ENCODE measurements at regions not wholly inside any gene's neighbourhood (a gene's known extent, or its start where the extent isn't known, plus 50 kb on each side); places are given as distances from the start of the nearest gene placed in this dataset.

DNA sequence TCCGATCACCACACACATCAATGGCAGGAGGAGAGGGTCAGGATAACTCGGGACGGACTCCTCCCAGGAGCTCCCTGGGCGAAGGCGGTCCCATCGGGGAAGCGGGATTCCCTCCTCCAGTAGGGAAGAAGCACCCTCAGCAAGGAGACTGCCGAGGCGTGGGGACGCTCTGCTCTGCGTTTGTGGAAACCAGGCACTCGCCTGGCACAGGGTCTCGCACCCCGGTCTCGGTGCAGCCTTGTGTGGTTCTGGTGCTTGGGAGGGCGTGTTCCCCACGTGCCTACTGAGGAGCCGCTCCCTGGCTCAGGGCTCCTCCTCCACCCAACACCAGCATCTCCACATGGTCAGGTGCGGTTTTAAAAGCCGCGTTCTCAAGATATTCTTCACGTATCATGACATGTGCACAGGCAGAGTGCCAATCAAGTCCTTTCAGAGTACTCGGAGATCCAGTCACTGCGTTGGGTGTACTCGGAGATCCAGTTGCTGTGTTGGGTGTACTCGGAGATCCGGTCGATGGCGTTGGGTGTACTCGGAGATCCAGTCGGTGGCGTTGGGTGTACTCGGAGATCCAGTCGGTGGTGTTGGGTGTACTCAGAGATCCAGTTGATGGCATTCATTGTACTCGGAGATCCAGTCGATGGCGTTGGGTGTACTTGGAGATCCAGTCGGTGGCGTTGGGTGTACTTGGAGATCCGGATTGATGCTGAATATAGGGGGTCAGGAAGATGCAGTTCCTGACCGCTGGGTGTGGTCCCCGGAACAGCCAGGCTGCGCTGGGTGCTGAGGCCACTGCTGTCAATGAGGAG, 117.5 kb downstream of the RTP5 start:
- H3K4me3 Mint-ChIP-seq, result no peak overlapping the region
- peaks cover 18% of the 10 kb centered on the region for H3K4me1 ChIP-seq (ENCODE audit: insufficient read depth, low read length)
- H3K27me3 Mint-ChIP-seq, result no peaks in the 10 kb centered on the region
- DNase-seq, result peak in 2 of 14 experiments; percentile 15 to 43
- no peak overlapping the region for H3K27ac Mint-ChIP-seq
- H3K27me3 ChIP-seq (ENCODE audit: control insufficient read depth in 1 of 2, insufficient read depth in 2 of 2, low read length in 2 of 2), result no peaks in the 10 kb centered on the region
- H3K9me3 ChIP-seq (ENCODE audit: control insufficient read depth in 1 of 2, insufficient read depth in 1 of 2, low read length in 2 of 2), result peaks cover 0 to 16% of the 10 kb centered on the region in 2 experiments
- intact Hi-C loops (cut with DNase I, micrococcal nuclease), result no loop called here
- H3K4me3 ChIP-seq (ENCODE audit: low read length), result no peak overlapping the region
- ChIA-PET POLR2A (no interaction called here), CTCF (no interaction called here)
- ATAC-seq (ENCODE audit: poor library complexity), result no peak
- H3K27ac ChIP-seq (ENCODE audit: low read depth in 1 of 2, low read length in 2 of 2), result no peak overlapping the region
- H3K9me3 Mint-ChIP-seq, result no peaks in the 10 kb centered on the region
- TF ChIP-seq, protein P1, sequence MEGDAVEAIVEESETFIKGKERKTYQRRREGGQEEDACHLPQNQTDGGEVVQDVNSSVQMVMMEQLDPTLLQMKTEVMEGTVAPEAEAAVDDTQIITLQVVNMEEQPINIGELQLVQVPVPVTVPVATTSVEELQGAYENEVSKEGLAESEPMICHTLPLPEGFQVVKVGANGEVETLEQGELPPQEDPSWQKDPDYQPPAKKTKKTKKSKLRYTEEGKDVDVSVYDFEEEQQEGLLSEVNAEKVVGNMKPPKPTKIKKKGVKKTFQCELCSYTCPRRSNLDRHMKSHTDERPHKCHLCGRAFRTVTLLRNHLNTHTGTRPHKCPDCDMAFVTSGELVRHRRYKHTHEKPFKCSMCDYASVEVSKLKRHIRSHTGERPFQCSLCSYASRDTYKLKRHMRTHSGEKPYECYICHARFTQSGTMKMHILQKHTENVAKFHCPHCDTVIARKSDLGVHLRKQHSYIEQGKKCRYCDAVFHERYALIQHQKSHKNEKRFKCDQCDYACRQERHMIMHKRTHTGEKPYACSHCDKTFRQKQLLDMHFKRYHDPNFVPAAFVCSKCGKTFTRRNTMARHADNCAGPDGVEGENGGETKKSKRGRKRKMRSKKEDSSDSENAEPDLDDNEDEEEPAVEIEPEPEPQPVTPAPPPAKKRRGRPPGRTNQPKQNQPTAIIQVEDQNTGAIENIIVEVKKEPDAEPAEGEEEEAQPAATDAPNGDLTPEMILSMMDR (IDR thresholded peaks at IDR 0.05), result no peak
- no peaks in the 10 kb centered on the region for H3K36me3 Mint-ChIP-seq (ENCODE audit: low read depth)
- no peaks in the 10 kb centered on the region for H3K36me3 ChIP-seq (ENCODE audit: insufficient read depth, low read length)
- peaks cover 18% of the 10 kb centered on the region for H3K4me1 Mint-ChIP-seq (ENCODE audit: low read depth)

GRCh38 chr2:241987726-241988125, 118.2 kb downstream of the RTP5 start:
- H3K36me3 ChIP-seq (ENCODE audit: insufficient read depth, low read length), result no peaks in the 10 kb centered on the region
- ChIA-PET CTCF (no interaction called here), POLR2A (no interaction called here)
- no peaks in the 10 kb centered on the region for H3K36me3 Mint-ChIP-seq (ENCODE audit: low read depth)
- no peak overlapping the region for H3K4me3 ChIP-seq (ENCODE audit: low read length)
- TF ChIP-seq, protein P1 (IDR thresholded peaks at IDR 0.05), result no peak
- no peak overlapping the region for H3K27ac Mint-ChIP-seq
- intact Hi-C loops (cut with DNase I, micrococcal nuclease), result no loop called here
- no peak overlapping the region for H3K4me3 Mint-ChIP-seq
- no peaks in the 10 kb centered on the region for H3K9me3 Mint-ChIP-seq
- no peak overlapping the region for H3K27ac ChIP-seq (ENCODE audit: low read depth in 1 of 2, low read length in 2 of 2)
- ATAC-seq (ENCODE audit: poor library complexity) (no peak), DNase-seq (no peak)
- peaks cover 0 to 16% of the 10 kb centered on the region in 2 experiments for H3K9me3 ChIP-seq (ENCODE audit: control insufficient read depth in 1 of 2, insufficient read depth in 1 of 2, low read length in 2 of 2)
- H3K27me3 Mint-ChIP-seq, result no peaks in the 10 kb centered on the region
- no peaks in the 10 kb centered on the region for H3K27me3 ChIP-seq (ENCODE audit: control insufficient read depth in 1 of 2, insufficient read depth in 2 of 2, low read length in 2 of 2)
- peaks cover 18% of the 10 kb centered on the region for H3K4me1 Mint-ChIP-seq (ENCODE audit: low read depth)
- peaks cover 18% of the 10 kb centered on the region for H3K4me1 ChIP-seq (ENCODE audit: insufficient read depth, low read length)

GRCh38 chr2:241988146-241988545, 118.6 kb downstream of the RTP5 start:
- Histone ChIP-seq H3K9me3 (ENCODE audit: control insufficient read depth in 1 of 2, insufficient read depth in 1 of 2, low read length in 2 of 2) (peaks cover 0 to 16% of the 10 kb centered on the region in 2 experiments), H3K4me1 (ENCODE audit: insufficient read depth, low read length) (peaks cover 18% of the 10 kb centered on the region), H3K27ac (ENCODE audit: low read depth in 1 of 2, low read length in 2 of 2) (no peak overlapping the region), H3K36me3 (ENCODE audit: insufficient read depth, low read length) (no peaks in the 10 kb centered on the region), H3K27me3 (ENCODE audit: control insufficient read depth in 1 of 2, insufficient read depth in 2 of 2, low read length in 2 of 2) (no peaks in the 10 kb centered on the region), H3K4me3 (ENCODE audit: low read length) (no peak overlapping the region)
- POLR2A ChIA-PET, result no interaction called here
- no peaks in the 10 kb centered on the region for H3K27me3 Mint-ChIP-seq
- ATAC-seq (ENCODE audit: poor library complexity) (no peak), DNase-seq (no peak)
- intact Hi-C loops (cut with DNase I, micrococcal nuclease), result no loop called here
- CTCF ChIA-PET, result no interaction called here
- no peak overlapping the region for H3K27ac Mint-ChIP-seq
- H3K9me3 Mint-ChIP-seq, result no peaks in the 10 kb centered on the region
- H3K36me3 Mint-ChIP-seq (ENCODE audit: low read depth), result no peaks in the 10 kb centered on the region
- H3K4me1 Mint-ChIP-seq (ENCODE audit: low read depth), result peaks cover 18% of the 10 kb centered on the region
- no peak overlapping the region for H3K4me3 Mint-ChIP-seq
- TF ChIP-seq, protein P1 (IDR thresholded peaks at IDR 0.05), result no peak

All from CD4-positive, alpha-beta T cell (primary cell).